GM21447 (cell line): ENCODE measurements at regions not wholly inside any gene's neighbourhood (a gene's known extent, or its start where the extent isn't known, plus 50 kb on each side); places are given as distances from the start of the nearest gene placed in this dataset.
"Not testable (repeated sequence)": the region's sequence is repeated elsewhere in the genome, so short reads cannot be mapped to it uniquely, and the experiment has no call there.

Source experiments
- ATAC-seq: cut with Tn5 transposase; IDR thresholded peaks from one replicate; pipeline ENCODE4 v1.9.1; 2021; ENCODE audit not compliant: unreplicated experiment

- ATAC-seq: no peak
Observed at GRCh38 chr6:160804639-160805038, 102.6 kb downstream of the PLG start.

GRCh38 chr6:160808263-160808662 is 106.2 kb downstream of the PLG start:
- ATAC-seq: no peak

GRCh38 chr6:160810238-160810637 is 108.2 kb downstream of the PLG start:
- no peak for ATAC-seq

GRCh38 chr6:160812097-160812496 is 110.1 kb downstream of the PLG start:
- ATAC-seq: no peak

GRCh38 chr6:160818934-160819333 is 116.9 kb downstream of the PLG start:
- ATAC-seq: no peak

GRCh38 chr6:160820661-160821060 is 118.6 kb downstream of the PLG start:
- ATAC-seq: not testable (repeated sequence)

- no peak for ATAC-seq
Observed at GRCh38 chr6:160831739-160832138, 129.7 kb downstream of the PLG start.

GRCh38 chr6:160832422-160832821 is 130.4 kb downstream of the PLG start:
- ATAC-seq: no peak

GRCh38 chr6:160837146-160837545 is 135.1 kb downstream of the PLG start:
- no peak for ATAC-seq

GRCh38 chr6:160851031-160851430 is 140.5 kb upstream of the MAP3K4 start:
- ATAC-seq: no peak

- ATAC-seq: no peak
Observed at GRCh38 chr6:160853946-160854345, 137.6 kb upstream of the MAP3K4 start.

GRCh38 chr6:160858886-160859285 is 132.7 kb upstream of the MAP3K4 start:
- ATAC-seq: no peak

GRCh38 chr6:160859822-160860221 is 131.7 kb upstream of the MAP3K4 start:
- no peak for ATAC-seq

- no peak for ATAC-seq
Observed at GRCh38 chr6:160861824-160862223, 129.7 kb upstream of the MAP3K4 start.

- ATAC-seq: no peak
Observed at GRCh38 chr6:160863782-160864181, 127.8 kb upstream of the MAP3K4 start.

- ATAC-seq: no peak
Observed at GRCh38 chr6:160871320-160871719, 120.2 kb upstream of the MAP3K4 start.

GRCh38 chr6:160881148-160881808 is 110.3 kb upstream of the MAP3K4 start:
- no peak for ATAC-seq

- ATAC-seq: no peak
Observed at GRCh38 chr6:160882006-160882405, 109.6 kb upstream of the MAP3K4 start.

- ATAC-seq: no peak
Observed at GRCh38 chr6:160882791-160883279, 108.7 kb upstream of the MAP3K4 start.

- no peak for ATAC-seq
Observed at GRCh38 chr6:160883560-160883959, 108.0 kb upstream of the MAP3K4 start.

- no peak for ATAC-seq
Observed at GRCh38 chr6:160883999-160884398, 107.6 kb upstream of the MAP3K4 start.

GRCh38 chr6:160889148-160889547 is 102.4 kb upstream of the MAP3K4 start:
- ATAC-seq: not testable (repeated sequence)

- ATAC-seq: no peak
Observed at GRCh38 chr6:160891690-160892089, 99.9 kb upstream of the MAP3K4 start.
